ENCODE measurements at regions not wholly inside any gene's neighbourhood (a gene's known extent, or its start where the extent isn't known, plus 50 kb on each side); places are given as distances from the start of the nearest gene placed in this dataset.
"Not testable (repeated sequence)": the region's sequence is repeated elsewhere in the genome, so short reads cannot be mapped to it uniquely, and the experiment has no call there.

GRCh38 chr14:53751650-53752049, 205.0 kb downstream of the BMP4 start:
- FAIRE-seq (no peak), DNase-seq (ENCODE audit: low spot score in 2 of 2) (no peak)

GRCh38 chr14:53748691-53749090, 207.9 kb downstream of the BMP4 start:
- DNase-seq (ENCODE audit: low spot score in 2 of 2) (no peak), FAIRE-seq (no peak)

GRCh38 chr14:53744857-53745256, 211.8 kb downstream of the BMP4 start:
- no peak for DNase-seq (ENCODE audit: low spot score in 2 of 2)
- FAIRE-seq: no peak

GRCh38 chr14:53743371-53743770, 213.3 kb downstream of the BMP4 start:
- FAIRE-seq (no peak), DNase-seq (ENCODE audit: low spot score in 2 of 2) (no peak)

GRCh38 chr14:53742233-53742620, 214.4 kb downstream of the BMP4 start:
- DNase-seq (ENCODE audit: low spot score in 2 of 2) (no peak), FAIRE-seq (no peak)

- FAIRE-seq: no peak
- no peak for DNase-seq (ENCODE audit: low spot score in 2 of 2)
These were observed 215.0 kb downstream of the BMP4 start for GRCh38 chr14:53741479-53742232.

GRCh38 chr14:53740570-53740969, 216.1 kb downstream of the BMP4 start:
- FAIRE-seq (no peak), DNase-seq (ENCODE audit: low spot score in 2 of 2) (no peak)

GRCh38 chr14:53735916-53736315, 220.7 kb downstream of the BMP4 start:
- FAIRE-seq (no peak), DNase-seq (ENCODE audit: low spot score in 2 of 2) (no peak)

- no peak for DNase-seq (ENCODE audit: low spot score in 2 of 2)
- no peak for FAIRE-seq
These were observed 233.4 kb downstream of the BMP4 start for GRCh38 chr14:53723221-53723620.

GRCh38 chr14:53719536-53719935, 237.1 kb downstream of the BMP4 start:
- DNase-seq (ENCODE audit: low spot score in 2 of 2): no peak
- no peak for FAIRE-seq

- FAIRE-seq (no peak), DNase-seq (ENCODE audit: low spot score in 2 of 2) (no peak)
These were observed 240.0 kb downstream of the BMP4 start for GRCh38 chr14:53716578-53716977.

- FAIRE-seq (no peak), DNase-seq (ENCODE audit: low spot score in 2 of 2) (no peak)
These were observed 241.4 kb downstream of the BMP4 start for GRCh38 chr14:53715193-53715721.

- FAIRE-seq: no peak
- DNase-seq (ENCODE audit: low spot score in 2 of 2): no peak
These were observed 242.0 kb downstream of the BMP4 start for GRCh38 chr14:53714495-53715192.

GRCh38 chr14:53712901-53713300, 243.7 kb downstream of the BMP4 start:
- not testable (repeated sequence) for FAIRE-seq; DNase-seq (ENCODE audit: low spot score in 2 of 2)

GRCh38 chr14:53711205-53711604, 245.4 kb downstream of the BMP4 start:
- DNase-seq (ENCODE audit: low spot score in 2 of 2): no peak
- no peak for FAIRE-seq

GRCh38 chr14:53710615-53711014, 246.0 kb downstream of the BMP4 start:
- FAIRE-seq: no peak

GRCh38 chr14:53709381-53709780, 247.2 kb downstream of the BMP4 start:
- DNase-seq (ENCODE audit: low spot score in 2 of 2) (no peak), FAIRE-seq (no peak)

More at GRCh38 chr14:53710615-53711014, 246.0 kb downstream of the BMP4 start:
- no peak for DNase-seq (ENCODE audit: low spot score in 2 of 2)

- FAIRE-seq: no peak
- no peak for DNase-seq (ENCODE audit: low spot score in 2 of 2)
These were observed 253.2 kb downstream of the BMP4 start for GRCh38 chr14:53703457-53703856.

GRCh38 chr14:53701108-53701875, 255.3 kb downstream of the BMP4 start:
- DNase-seq (ENCODE audit: low spot score in 2 of 2) (no peak), FAIRE-seq (no peak)

- DNase-seq (ENCODE audit: low spot score in 2 of 2): no peak
- FAIRE-seq: no peak
These were observed 260.2 kb downstream of the BMP4 start for GRCh38 chr14:53696217-53696965.

All from frontal cortex (tissue), 3 donors.